Uterus (tissue), 3 donors: ENCODE measurements at regions not wholly inside any gene's neighbourhood (a gene's known extent, or its start where the extent isn't known, plus 50 kb on each side); places are given as distances from the start of the nearest gene placed in this dataset.

ENCODE experiments used
- DNase-seq, 2 donors: peaks; one replicate each; pipeline ENCODE4 v3.0.0-alpha.2; 2019 to 2020
- H3K27ac ChIP-seq, 2 donors: fragments of 200-600 bp; sonication (generic); 1 replicate in 1 of 2; 2 replicates in 1 of 2; pipeline ENCODE4 v1.5.1; 2016 to 2018
- H3K27me3 ChIP-seq, 2 donors: fragments of 200-600 bp; sonication (generic); one replicate each; pipeline ENCODE4 v1.5.1; 2018 to 2019; ENCODE audit warnings: control low read depth in 1 of 2
- H3K36me3 ChIP-seq, 2 donors: fragments of 200-600 bp; sonication (generic); one replicate each; pipeline ENCODE4 v1.5.1; 2019; ENCODE audit warnings: control low read depth in 1 of 2
- H3K4me1 ChIP-seq, 2 donors: fragments of 200-600 bp; sonication (generic); one replicate each; pipeline ENCODE4 v1.5.1; 2018 to 2019; ENCODE audit warnings: control low read depth in 1 of 2
- H3K4me3 ChIP-seq, 2 donors: fragments of 200-600 bp; sonication (generic); 1 replicate in 1 of 2; 2 replicates in 1 of 2; pipeline ENCODE4 v1.5.1; 2018 to 2019; ENCODE audit warnings: mild to moderate bottlenecking in 1 of 2
- H3K9me3 ChIP-seq, 2 donors: fragments of 200-600 bp; sonication (generic); one replicate each; pipeline ENCODE4 v1.5.1; 2019; ENCODE audit warnings: control low read depth in 1 of 2
- CTCF ChIP-seq, 4 experiments: fragments of 200-600 bp in 2 of 4; fragments of 450-650 bp in 2 of 4; sonication (generic) in 2 of 4; IDR thresholded peaks; one replicate each; pipeline ENCODE4 v1.5.1; 2016 to 2019; ENCODE audit warnings: antibody characterized with exemption in 4 of 4, mild to moderate bottlenecking in 2 of 4, moderate library complexity in 1 of 4
- POLR2A ChIP-seq, 2 donors: fragments of 450-650 bp; IDR thresholded peaks; one replicate each; pipeline ENCODE4 v1.6.1; 2016; ENCODE audit warnings: antibody characterized with exemption in 2 of 2, mild to moderate bottlenecking in 1 of 2, moderate library complexity in 1 of 2
- intact Hi-C: fragments of 100-400 bp; cut with DNase I; formaldehyde crosslinking; loops from one replicate; pipeline ENCODE4 v1.15.1; 2023; ENCODE audit warnings: low total_unique reads
- donor health status: DM: yes; HTN: yes; CAD: no.

DNA sequence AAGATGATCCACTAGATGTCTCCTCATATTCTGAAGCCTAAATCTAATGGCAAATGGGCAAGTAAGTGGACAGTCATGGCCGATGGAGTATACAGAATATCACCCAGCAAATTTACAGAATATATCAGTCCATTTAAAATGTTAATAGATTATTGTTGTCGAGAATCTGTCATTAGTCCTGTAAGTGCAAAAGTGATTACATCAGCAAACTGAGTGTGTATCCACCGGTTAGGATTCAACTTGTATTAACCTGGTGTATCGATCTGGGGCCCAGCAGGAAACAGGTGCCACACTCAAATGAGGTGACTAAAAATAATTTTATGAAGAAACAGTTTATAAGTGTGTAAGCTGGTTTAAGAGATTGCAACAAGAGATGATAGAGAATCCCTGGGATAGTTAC lies 367.9 kb upstream of the FAM47C start:
- Histone ChIP-seq H3K27me3 (no peaks in the 10 kb centered on the region), H3K4me3 (no peak overlapping the region)
- no peak for TF ChIP-seq CTCF (IDR thresholded peaks at IDR 0.05)
- no peak for TF ChIP-seq POLR2A (IDR thresholded peaks at IDR 0.05)

DNA sequence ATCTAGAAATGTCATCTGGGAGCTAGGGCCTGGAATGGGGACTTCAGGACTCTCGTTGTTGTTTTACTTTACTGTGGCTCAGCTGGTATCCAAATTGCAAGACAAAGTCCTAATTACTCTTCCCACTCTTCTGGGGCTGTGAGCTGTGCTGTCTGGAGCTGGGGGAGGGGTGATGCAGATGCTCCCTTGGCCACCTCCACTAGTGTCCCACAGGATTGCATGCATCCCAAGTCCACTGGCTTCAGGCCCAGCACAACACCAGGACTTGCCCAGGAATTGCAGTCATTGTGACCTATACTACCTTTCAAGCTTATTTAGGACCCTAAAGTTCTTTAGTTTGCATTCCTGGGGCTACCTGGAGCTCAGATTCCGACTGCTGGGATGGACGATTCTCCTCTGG lies 366.1 kb upstream of the FAM47C start:
- Histone ChIP-seq H3K27me3 (no peaks in the 10 kb centered on the region), H3K36me3 (no peaks in the 10 kb centered on the region), H3K9me3 (no peaks in the 10 kb centered on the region), H3K27ac (no peak overlapping the region), H3K4me1 (no peaks in the 10 kb centered on the region), H3K4me3 (no peak overlapping the region)
- no peak for DNase-seq
- no peak for TF ChIP-seq POLR2A (IDR thresholded peaks at IDR 0.05)
- no peak for TF ChIP-seq CTCF (IDR thresholded peaks at IDR 0.05)
- intact Hi-C loops: no loop called here

More for the DNA sequence above, 367.9 kb upstream of the FAM47C start:
- Histone ChIP-seq H3K4me1 (no peaks in the 10 kb centered on the region), H3K27ac (no peak overlapping the region), H3K9me3 (no peaks in the 10 kb centered on the region), H3K36me3 (no peaks in the 10 kb centered on the region)
- intact Hi-C loops: no loop called here
- no peak for DNase-seq

- Histone ChIP-seq H3K27me3 (no peaks in the 10 kb centered on the region), H3K27ac (no peak overlapping the region), H3K36me3 (no peaks in the 10 kb centered on the region), H3K9me3 (no peaks in the 10 kb centered on the region), H3K4me3 (no peak overlapping the region), H3K4me1 (no peaks in the 10 kb centered on the region)
- intact Hi-C loops: no loop called here
- no peak for DNase-seq
- TF ChIP-seq CTCF (IDR thresholded peaks at IDR 0.05) (no peak), POLR2A (IDR thresholded peaks at IDR 0.05) (no peak)
Observed at GRCh38 chrX:36650622-36651021, 357.5 kb upstream of the FAM47C start.

DNA sequence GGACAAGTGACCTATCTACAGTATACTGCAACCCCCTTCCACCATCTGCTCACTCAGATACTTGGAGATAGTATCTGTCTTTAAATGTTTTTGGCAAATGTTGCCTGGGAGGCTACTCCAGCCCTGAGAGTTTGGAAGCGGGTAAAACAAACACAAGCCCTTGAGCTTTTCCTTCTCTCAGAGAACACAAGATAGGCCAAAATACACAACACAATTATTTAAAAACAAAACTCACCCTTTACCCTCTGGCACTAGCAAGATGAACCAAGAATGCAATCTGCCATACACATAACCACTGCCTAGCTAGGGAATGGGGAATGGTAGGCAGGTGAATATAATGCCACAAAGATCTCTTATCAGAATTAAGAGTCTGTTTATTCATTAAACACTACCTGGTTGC lies 324.7 kb upstream of the FAM47C start:
- no peaks in the 10 kb centered on the region for H3K36me3 ChIP-seq
- intact Hi-C loops: no loop called here

GRCh38 chrX:36684053-36684452 lies 324.1 kb upstream of the FAM47C start:
- no peak overlapping the region for H3K4me3 ChIP-seq
- intact Hi-C loops: no loop called here
- no peak for DNase-seq
- H3K36me3 ChIP-seq: no peaks in the 10 kb centered on the region
- no peaks in the 10 kb centered on the region for H3K4me1 ChIP-seq
- TF ChIP-seq POLR2A (IDR thresholded peaks at IDR 0.05) (no peak), CTCF (IDR thresholded peaks at IDR 0.05) (no peak)
- no peak overlapping the region for H3K27ac ChIP-seq
- H3K9me3 ChIP-seq: no peaks in the 10 kb centered on the region
- no peaks in the 10 kb centered on the region for H3K27me3 ChIP-seq

More for the DNA sequence above, 324.7 kb upstream of the FAM47C start:
- Histone ChIP-seq H3K4me1 (no peaks in the 10 kb centered on the region), H3K27me3 (no peaks in the 10 kb centered on the region), H3K4me3 (no peak overlapping the region), H3K27ac (no peak overlapping the region), H3K9me3 (no peaks in the 10 kb centered on the region)
- no peak for TF ChIP-seq CTCF (IDR thresholded peaks at IDR 0.05)
- TF ChIP-seq POLR2A (IDR thresholded peaks at IDR 0.05): no peak
- no peak for DNase-seq
